ENCODE measurements at regions not wholly inside any gene's neighbourhood (a gene's known extent, or its start where the extent isn't known, plus 50 kb on each side); places are given as distances from the start of the nearest gene placed in this dataset.

GRCh38 chr18:39911716-39912115, 2043.3 kb upstream of the PIK3C3 start:
- Mint-ChIP-seq H3K4me3 (no peak overlapping the region), H3K27me3 (ENCODE audit: insufficient read depth, low read depth, poor library complexity) (no peaks in the 10 kb centered on the region), H3K27ac (no peak overlapping the region), H3K36me3 (ENCODE audit: low read depth) (peaks cover 11% of the 10 kb centered on the region; the same call in 1 of the 3 replicates), H3K9me3 (peaks cover 10% of the 10 kb centered on the region), H3K4me1 (peaks cover 4% of the 10 kb centered on the region; the same call in 1 of the 3 replicates)
- Histone ChIP-seq H3K4me2 (no peak overlapping the region), H3K36me3 (ENCODE audit: insufficient read depth) (no peaks in the 10 kb centered on the region), H4K20me1 (replicated peaks; ENCODE audit: insufficient read depth) (no peaks in the 10 kb centered on the region), H3F3A (replicated peaks; ENCODE audit: low read depth) (no peaks in the 10 kb centered on the region), H3K9me2 (ENCODE audit: insufficient read depth) (0 out of 2 replicates have a peak, but pooled peaks cover 4% of the 10 kb centered on the region), H2AFZ (no peak overlapping the region), H3K4me1 (ENCODE audit: insufficient read depth) (no peaks in the 10 kb centered on the region), H3K27ac (ENCODE audit: low read depth) (no peak overlapping the region), H3K4me3 (no peak overlapping the region), H3K79me2 (replicated peaks; ENCODE audit: insufficient read depth) (no peaks in the 10 kb centered on the region), H3K27me3 (ENCODE audit: insufficient read depth) (no peaks in the 10 kb centered on the region)
- DNase-seq (ENCODE audit: low spot score): no peak
- ATAC-seq: no peak
- TF ChIP-seq EZH2 (IDR thresholded peaks at IDR 0.05; ENCODE audit: low read depth, unreplicated experiment) (no peak), ZNF331 (CRISPR knock-in tag; IDR thresholded peaks at IDR 0.05; ENCODE audit: low read depth) (no peak), ZNF114 (CRISPR knock-in tag; IDR thresholded peaks at IDR 0.05) (no peak), POLR2AphosphoS5 (IDR thresholded peaks at IDR 0.05; ENCODE audit: low read depth) (no peak), EZH2phosphoT487 (IDR thresholded peaks at IDR 0.05; ENCODE audit: unreplicated experiment) (no peak)
- TF ChIP-seq, protein P1, sequence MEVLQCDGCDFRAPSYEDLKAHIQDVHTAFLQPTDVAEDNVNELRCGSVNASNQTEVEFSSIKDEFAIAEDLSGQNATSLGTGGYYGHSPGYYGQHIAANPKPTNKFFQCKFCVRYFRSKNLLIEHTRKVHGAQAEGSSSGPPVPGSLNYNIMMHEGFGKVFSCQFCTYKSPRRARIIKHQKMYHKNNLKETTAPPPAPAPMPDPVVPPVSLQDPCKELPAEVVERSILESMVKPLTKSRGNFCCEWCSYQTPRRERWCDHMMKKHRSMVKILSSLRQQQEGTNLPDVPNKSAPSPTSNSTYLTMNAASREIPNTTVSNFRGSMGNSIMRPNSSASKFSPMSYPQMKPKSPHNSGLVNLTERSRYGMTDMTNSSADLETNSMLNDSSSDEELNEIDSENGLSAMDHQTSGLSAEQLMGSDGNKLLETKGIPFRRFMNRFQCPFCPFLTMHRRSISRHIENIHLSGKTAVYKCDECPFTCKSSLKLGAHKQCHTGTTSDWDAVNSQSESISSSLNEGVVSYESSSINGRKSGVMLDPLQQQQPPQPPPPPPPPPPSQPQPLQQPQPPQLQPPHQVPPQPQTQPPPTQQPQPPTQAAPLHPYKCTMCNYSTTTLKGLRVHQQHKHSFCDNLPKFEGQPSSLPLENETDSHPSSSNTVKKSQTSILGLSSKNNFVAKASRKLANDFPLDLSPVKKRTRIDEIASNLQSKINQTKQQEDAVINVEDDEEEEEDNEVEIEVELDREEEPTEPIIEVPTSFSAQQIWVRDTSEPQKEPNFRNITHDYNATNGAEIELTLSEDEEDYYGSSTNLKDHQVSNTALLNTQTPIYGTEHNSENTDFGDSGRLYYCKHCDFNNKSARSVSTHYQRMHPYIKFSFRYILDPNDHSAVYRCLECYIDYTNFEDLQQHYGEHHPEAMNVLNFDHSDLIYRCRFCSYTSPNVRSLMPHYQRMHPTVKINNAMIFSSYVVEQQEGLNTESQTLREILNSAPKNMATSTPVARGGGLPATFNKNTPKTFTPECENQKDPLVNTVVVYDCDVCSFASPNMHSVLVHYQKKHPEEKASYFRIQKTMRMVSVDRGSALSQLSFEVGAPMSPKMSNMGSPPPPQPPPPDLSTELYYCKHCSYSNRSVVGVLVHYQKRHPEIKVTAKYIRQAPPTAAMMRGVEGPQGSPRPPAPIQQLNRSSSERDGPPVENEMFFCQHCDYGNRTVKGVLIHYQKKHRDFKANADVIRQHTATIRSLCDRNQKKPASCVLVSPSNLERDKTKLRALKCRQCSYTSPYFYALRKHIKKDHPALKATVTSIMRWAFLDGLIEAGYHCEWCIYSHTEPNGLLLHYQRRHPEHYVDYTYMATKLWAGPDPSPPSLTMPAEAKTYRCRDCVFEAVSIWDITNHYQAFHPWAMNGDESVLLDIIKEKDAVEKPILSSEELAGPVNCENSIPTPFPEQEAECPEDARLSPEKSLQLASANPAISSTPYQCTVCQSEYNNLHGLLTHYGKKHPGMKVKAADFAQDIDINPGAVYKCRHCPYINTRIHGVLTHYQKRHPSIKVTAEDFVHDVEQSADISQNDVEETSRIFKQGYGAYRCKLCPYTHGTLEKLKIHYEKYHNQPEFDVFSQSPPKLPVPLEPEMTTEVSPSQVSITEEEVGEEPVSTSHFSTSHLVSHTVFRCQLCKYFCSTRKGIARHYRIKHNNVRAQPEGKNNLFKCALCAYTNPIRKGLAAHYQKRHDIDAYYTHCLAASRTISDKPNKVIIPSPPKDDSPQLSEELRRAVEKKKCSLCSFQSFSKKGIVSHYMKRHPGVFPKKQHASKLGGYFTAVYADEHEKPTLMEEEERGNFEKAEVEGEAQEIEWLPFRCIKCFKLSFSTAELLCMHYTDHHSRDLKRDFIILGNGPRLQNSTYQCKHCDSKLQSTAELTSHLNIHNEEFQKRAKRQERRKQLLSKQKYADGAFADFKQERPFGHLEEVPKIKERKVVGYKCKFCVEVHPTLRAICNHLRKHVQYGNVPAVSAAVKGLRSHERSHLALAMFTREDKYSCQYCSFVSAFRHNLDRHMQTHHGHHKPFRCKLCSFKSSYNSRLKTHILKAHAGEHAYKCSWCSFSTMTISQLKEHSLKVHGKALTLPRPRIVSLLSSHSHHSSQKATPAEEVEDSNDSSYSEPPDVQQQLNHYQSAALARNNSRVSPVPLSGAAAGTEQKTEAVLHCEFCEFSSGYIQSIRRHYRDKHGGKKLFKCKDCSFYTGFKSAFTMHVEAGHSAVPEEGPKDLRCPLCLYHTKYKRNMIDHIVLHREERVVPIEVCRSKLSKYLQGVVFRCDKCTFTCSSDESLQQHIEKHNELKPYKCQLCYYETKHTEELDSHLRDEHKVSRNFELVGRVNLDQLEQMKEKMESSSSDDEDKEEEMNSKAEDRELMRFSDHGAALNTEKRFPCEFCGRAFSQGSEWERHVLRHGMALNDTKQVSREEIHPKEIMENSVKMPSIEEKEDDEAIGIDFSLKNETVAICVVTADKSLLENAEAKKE (CRISPR knock-in tag; IDR thresholded peaks at IDR 0.05): no peak

GRCh38 chr18:39909706-39910105, 2045.3 kb upstream of the PIK3C3 start:
- H3K4me1 ChIP-seq (ENCODE audit: insufficient read depth): no peaks in the 10 kb centered on the region
- Mint-ChIP-seq H3K36me3 (ENCODE audit: low read depth) (peaks cover 11% of the 10 kb centered on the region; the same call in 1 of the 3 replicates), H3K4me3 (no peak overlapping the region), H3K27me3 (ENCODE audit: insufficient read depth, low read depth, poor library complexity) (no peaks in the 10 kb centered on the region), H3K9me3 (peaks cover 10% of the 10 kb centered on the region), H3K27ac (no peak overlapping the region), H3K4me1 (no peaks in the 10 kb centered on the region)
- no peak overlapping the region for H3K4me2 ChIP-seq
- H3K36me3 ChIP-seq (ENCODE audit: insufficient read depth): no peaks in the 10 kb centered on the region
- no peaks in the 10 kb centered on the region for H3F3A ChIP-seq (replicated peaks; ENCODE audit: low read depth)
- no peaks in the 10 kb centered on the region for H3K79me2 ChIP-seq (replicated peaks; ENCODE audit: insufficient read depth)
- H3K9me2 ChIP-seq (ENCODE audit: insufficient read depth): 0 out of 2 replicates have a peak, but pooled peaks cover 4% of the 10 kb centered on the region
- no peaks in the 10 kb centered on the region for H3K27me3 ChIP-seq (ENCODE audit: insufficient read depth)
- DNase-seq (ENCODE audit: low spot score) (no peak), ATAC-seq (no peak)
- no peaks in the 10 kb centered on the region for H4K20me1 ChIP-seq (replicated peaks; ENCODE audit: insufficient read depth)
- no peak overlapping the region for H3K27ac ChIP-seq (ENCODE audit: low read depth)
- H2AFZ ChIP-seq: no peak overlapping the region
- no peak overlapping the region for H3K4me3 ChIP-seq
- TF ChIP-seq JUNB (IDR thresholded peaks at IDR 0.05; ENCODE audit: unreplicated experiment) (no peak), CREB1 (CRISPR knock-in tag; IDR thresholded peaks at IDR 0.05; ENCODE audit: low read depth) (no peak)

All from GM23338 (cell line).